Astrocyte of the cerebellum (primary cell): ENCODE measurements at regions not wholly inside any gene's neighbourhood (a gene's known extent, or its start where the extent isn't known, plus 50 kb on each side); places are given as distances from the start of the nearest gene placed in this dataset.

Experiments used
- DNase-seq: peaks from one replicate; pipeline ENCODE4 v3.0.0-alpha.2; 2011; ENCODE audit warnings: low read depth
- H3K4me3 ChIP-seq: 2 replicates; pipeline ENCODE4 v1.5.1; 2011; ENCODE audit warnings: mild to moderate bottlenecking, low read depth, low read length, moderate library complexity
- CTCF ChIP-seq: IDR thresholded peaks from 2 replicates; pipeline ENCODE4 v1.5.1; 2012; ENCODE audit warnings: low read length, low read depth, moderate library complexity, mild to moderate bottlenecking; ENCODE audit errors: missing control alignments
- in situ Hi-C: cut with HindIII; loops from 2 replicates; pipeline ENCODE4 v1.10.0; 2017; ENCODE audit warnings: low sequenced_read_pairs

- TF ChIP-seq CTCF, result no peak
- DNase-seq, result no peak
- in situ Hi-C loops, result no loop called here
- no peak overlapping the region for H3K4me3 ChIP-seq
Measured at GRCh38 chr3:193836511-193836910, 243.5 kb downstream of the OPA1 start.

- in situ Hi-C loops, result no loop called here
- no peak for TF ChIP-seq CTCF
- H3K4me3 ChIP-seq, result no peak overlapping the region
- DNase-seq, result no peak
Measured at GRCh38 chr3:193836918-193837317, 243.9 kb downstream of the OPA1 start.

GRCh38 chr3:193837347-193837827 is 244.4 kb downstream of the OPA1 start:
- DNase-seq, result no peak
- no peak for TF ChIP-seq CTCF
- in situ Hi-C loops, result no loop called here
- no peak overlapping the region for H3K4me3 ChIP-seq

GRCh38 chr3:193840111-193840641 is 247.2 kb downstream of the OPA1 start:
- in situ Hi-C loops, result no loop called here
- DNase-seq, result no peak
- no peak overlapping the region for H3K4me3 ChIP-seq
- no peak for TF ChIP-seq CTCF

GRCh38 chr3:193841581-193841980 is 248.6 kb downstream of the OPA1 start:
- TF ChIP-seq CTCF, result no peak
- in situ Hi-C loops, result no loop called here
- no peak for DNase-seq
- H3K4me3 ChIP-seq, result no peak overlapping the region

GRCh38 chr3:193842029-193842798 is 249.2 kb downstream of the OPA1 start:
- no peak for DNase-seq
- H3K4me3 ChIP-seq, result no peak overlapping the region
- in situ Hi-C loops, result no loop called here
- TF ChIP-seq CTCF, result no peak
